Stimulated activated CD8-positive, alpha-beta memory T cell treated with anti-CD3 and anti-CD28 coated beads, Interleukin-4, amount 100 ng/mL, for 24 hours (primary cell): ENCODE measurements at regions not wholly inside any gene's neighbourhood (a gene's known extent, or its start where the extent isn't known, plus 50 kb on each side); places are given as distances from the start of the nearest gene placed in this dataset.
"Not testable (repeated sequence)": the region's sequence is repeated elsewhere in the genome, so short reads cannot be mapped to it uniquely, and the experiment has no call there.

Experiments used
- DNase-seq: peaks from one replicate; pipeline ENCODE4 v3.0.0-alpha.2; 2020; ENCODE audit warnings: low read depth

DNA sequence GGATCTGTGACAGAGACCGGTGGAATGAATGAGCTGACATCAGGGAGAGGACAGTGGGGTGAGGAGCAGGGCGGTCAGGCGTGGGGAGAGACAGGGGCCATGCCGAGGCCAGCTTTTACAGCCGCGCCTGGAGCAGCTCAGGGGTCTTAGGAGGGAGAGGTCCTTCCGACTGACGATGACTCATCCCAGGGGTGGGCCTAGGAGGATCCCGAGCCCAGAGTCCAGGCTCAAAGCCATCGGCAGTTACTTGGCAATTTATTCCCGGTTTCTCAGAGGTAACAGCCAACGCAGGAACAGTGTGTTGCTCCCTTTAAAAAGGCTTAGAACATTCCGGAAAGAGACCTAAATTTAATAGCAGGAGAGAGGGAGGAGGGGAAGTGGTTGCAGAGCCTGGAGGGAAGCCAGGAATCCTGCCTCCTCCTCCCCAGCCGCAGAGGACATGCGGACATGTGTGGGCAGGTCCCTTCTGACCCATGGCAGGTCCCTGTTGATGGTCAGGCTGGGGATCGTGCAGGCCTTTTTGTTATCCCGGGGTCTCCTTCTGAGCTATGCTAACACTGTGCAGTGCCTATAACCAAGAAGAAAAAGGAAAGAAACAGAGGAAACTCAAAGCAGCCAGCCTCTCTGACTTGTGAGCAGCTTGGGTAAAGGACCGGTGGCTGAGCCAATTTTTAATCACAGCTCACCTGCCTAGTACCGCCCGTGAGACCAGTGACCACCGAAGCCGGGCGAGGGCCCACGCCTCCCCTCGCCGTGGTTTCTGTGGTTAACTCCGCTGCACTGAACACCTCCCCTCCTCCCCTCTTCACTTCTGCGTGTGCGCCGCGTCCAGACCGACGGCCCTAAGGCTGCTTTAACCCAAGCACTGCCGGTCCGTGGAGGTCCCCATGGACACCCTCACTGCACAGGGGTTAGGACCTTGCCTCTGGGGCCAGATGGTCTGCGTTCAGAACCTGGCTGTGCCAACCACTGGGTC is 392.4 kb upstream of the PROK2 start:
- DNase-seq = peak; percentile 7

DNA sequence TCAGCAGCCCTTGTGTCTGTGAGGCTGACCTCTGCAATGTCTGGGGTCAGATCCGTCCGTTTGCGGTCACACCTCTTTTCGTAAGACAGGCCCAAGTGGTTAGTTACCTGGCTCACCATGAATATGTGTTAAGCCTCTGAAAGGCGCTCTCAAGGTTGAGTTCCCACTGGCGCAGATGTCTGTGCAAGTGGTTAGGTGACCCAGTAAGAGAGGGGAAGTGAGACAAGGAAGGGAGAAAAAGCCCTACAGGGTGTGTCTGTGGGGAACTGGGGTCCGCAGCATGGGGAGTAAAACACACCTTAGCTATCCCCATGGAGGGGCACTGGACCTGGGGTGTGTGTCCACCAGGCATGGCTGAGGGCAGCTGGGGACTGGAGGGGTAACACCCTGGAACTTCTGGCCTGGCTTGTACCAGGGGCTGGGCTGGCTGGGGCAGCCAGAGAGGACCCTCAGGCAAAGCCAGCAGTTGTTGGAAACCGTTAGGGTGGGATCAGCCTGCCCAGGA is 391.6 kb upstream of the PROK2 start:
- no peak for DNase-seq

DNA sequence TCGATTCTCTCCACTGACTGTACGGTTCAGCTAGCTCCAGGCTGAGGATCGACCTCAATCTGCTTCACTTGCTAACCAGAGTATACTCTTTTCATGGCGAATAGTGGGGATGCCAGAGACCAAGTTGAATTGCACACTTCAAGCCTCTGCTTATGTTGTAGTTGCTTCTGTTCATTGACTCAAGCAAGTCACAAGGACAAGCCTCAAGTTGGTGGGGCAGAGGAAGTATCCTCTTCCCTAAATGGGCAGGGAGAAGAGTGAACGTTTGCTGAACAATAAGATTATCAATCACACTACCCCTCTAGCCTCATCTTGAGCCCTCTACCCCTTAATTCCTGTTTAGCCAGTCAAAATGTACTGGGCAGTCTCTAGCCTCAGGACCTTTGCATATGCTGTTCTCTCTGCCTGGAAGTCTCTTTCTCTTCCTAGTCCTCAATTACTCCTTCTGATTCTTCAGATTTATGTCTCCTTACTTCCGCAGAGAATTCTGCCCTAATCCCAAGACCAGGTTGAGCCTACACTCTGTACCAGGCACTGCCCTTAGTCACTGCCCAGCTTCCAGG is 390.4 kb upstream of the PROK2 start:
- DNase-seq = no peak

DNA sequence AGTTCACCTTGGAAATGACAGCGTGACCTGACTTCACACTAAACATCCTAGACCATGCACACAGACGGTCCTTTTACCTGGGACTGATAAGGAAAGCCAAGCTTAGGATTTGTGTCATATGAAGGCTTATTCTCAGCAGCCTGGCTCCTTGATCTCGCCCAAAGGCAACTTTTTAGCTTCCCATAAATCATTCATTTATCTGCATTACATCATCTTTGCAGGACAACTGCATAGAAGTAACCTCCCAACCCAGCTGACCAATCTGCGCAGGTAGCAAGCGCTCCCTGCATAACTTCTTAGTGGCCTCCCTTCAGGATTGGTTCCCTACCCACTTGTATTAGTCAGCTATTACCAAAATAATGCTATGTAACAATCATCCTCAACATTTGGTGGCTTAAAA is 389.9 kb upstream of the PROK2 start:
- DNase-seq = no peak

DNA sequence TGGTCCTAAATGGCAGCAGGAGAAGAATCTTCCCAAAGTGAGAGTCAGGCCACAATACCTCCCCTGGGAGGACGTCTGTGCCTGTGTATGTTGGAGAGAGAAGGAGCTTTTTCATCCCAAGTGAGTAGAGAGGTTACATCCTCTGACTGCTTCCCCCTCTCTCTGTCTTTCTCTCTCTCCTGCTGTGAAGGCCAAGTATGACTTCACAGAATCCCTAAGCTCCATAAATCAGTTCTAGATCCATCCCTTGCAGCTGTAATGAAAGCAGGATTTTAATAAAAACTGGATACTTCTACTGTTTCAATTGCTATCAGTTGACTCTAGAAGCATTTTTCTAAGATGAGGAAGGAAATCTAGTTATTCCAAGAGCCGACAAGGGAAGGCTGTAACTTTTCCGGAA is 389.1 kb upstream of the PROK2 start:
- no peak for DNase-seq

DNA sequence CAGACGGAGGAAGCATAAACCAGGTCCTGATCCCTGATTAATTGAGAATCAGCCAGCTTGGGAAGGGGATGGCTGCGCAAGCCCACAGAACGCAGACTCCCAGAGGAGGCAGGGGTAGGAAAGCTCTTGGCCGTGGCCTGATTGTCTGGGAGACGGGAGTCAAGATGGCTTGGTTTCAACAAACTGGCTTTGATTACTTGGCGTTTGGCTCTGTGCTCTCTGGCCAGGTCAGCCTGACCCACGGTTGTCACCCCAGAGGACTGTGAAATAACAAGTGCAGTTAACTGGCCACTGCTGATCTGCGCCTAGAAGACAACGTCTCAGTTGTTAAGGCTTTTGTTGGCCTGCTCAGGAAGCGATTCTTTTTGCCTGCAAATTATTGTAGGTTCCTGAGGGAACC is 387.0 kb upstream of the PROK2 start:
- no peak for DNase-seq

DNA sequence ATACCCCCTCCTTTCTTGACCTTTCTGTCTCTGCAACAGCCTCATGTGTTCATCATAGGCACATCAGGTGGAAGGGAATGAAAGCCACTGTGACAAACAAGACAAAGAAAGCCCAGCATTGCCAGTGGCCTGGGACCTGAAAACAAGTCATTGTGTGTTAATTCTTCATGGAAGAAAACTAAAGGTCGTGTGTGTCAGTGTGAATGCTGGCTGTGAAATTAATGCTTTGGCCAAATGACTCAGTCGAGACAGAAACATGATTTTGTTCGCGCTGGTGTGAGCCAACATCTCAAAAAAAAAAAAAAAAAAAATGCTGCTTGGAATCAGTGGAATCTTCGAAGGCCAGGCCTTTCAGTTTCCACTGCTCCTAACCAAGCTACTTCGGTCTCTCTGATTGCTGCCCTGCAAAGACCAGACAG is 386.5 kb upstream of the PROK2 start:
- no peak for DNase-seq

DNA sequence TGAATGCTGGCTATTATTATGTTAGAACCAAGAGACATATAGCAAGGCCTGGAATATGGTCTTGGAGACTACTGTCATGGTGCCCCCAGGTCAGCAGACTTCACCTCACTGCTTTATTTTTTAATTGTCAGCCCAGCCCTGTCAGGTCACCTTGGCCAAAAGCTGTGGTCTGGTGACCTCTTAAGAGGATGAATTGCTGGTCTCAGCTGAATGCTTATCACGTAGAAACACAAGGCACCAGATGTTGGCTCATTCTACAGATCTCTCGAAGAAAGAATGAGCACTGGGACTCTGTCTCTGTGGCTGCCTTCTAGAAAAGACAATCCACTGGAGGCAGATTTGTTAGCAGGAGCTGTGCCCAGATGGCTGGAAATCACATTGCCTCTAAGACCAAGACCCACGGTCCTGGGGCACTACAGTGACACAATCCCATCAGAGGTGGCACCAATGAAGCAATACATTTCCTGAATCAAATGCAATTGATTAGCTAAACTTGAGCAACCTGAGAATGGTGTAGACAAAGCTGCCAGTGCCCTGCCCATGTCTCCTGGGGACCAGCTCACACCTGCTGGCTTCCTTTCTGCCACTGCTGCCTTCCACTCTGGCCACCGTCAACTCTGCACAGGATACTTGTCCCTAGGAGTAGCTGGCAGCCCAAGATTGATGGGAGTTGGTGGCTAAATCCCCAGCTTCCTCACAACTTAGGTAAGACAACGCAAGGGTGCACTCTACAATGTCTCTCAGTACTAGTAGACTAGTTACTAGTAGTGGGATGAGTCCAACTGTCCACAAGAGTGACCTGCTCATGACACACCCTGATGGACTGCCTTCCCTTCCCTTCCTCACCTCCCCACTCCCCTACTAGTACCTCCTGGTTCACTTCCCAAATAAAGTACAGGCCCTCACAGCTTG is 384.9 kb upstream of the PROK2 start:
- no peak for DNase-seq

DNA sequence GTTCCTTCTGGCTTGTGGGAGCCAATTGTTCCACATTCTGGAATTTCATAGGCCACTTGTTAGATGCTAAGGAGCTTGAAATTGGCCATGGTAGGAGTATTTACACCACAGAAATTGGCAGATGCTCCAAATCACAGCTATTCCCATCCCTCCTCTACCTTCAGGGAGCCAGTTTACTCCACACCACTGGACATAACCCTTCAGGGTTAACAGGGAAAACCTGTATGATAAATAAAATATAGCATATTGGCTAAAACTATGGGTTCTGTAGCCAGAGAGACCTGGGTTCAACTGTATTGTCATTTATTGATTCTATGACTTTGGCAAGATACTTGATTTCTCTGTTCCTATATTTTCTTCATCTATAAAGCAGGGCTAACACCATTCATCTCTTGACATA is 384.2 kb upstream of the PROK2 start:
- DNase-seq = no peak

DNA sequence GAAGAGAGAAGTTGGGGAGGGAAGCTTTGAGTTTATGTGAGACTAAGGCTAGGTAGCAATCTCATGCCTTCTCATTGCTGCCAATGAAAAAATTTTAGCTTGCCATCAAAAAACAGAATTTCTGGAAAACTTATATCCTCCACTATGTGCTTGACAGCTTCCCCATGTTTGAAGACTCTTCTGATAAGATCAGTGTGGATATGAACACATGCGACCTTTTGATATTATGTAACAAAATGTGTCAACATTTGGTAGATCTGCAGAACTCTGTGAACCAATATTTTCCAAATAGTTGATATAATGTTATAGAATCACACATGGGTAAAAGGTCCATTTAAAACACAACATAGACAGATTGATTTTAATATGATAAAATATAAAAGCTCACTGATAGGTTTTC is 380.9 kb upstream of the PROK2 start:
- DNase-seq = no peak

DNA sequence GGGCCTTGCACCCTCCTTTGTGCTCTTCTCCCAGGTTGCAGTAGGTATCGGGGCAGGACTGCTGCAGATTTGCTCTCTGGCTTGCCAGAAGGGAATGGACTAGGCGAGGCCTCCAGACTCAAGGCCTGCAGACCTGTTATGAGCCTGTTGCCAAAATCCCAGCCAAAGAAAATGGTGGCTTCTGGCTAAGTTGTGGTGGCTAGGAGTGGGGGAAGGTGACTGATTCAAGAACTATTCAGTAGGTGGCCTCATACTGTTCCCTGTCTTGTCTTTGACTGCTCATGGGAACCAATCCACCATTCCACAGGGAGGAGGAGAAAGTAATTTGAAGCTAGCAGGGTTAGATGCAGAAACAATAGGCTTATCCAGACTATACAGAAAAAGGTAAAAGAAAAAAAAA is 380.4 kb upstream of the PROK2 start:
- no peak for DNase-seq

DNA sequence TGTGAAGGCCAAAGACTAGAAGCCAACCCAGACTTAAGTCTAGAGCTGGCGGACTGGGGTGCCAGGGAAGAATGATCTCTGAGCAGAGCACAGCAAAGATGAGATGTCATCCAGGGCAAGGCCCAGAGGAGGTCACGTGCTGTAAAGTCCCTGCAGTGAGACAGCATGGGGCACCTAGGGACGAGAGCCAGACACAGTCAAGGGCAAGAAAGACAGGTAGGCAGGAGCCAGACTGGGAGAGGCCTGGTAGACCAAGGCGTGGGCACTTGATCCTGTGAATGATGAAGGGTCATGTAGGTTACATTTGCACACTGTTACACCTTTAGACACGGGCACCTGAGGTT is 379.7 kb upstream of the PROK2 start:
- no peak for DNase-seq

DNA sequence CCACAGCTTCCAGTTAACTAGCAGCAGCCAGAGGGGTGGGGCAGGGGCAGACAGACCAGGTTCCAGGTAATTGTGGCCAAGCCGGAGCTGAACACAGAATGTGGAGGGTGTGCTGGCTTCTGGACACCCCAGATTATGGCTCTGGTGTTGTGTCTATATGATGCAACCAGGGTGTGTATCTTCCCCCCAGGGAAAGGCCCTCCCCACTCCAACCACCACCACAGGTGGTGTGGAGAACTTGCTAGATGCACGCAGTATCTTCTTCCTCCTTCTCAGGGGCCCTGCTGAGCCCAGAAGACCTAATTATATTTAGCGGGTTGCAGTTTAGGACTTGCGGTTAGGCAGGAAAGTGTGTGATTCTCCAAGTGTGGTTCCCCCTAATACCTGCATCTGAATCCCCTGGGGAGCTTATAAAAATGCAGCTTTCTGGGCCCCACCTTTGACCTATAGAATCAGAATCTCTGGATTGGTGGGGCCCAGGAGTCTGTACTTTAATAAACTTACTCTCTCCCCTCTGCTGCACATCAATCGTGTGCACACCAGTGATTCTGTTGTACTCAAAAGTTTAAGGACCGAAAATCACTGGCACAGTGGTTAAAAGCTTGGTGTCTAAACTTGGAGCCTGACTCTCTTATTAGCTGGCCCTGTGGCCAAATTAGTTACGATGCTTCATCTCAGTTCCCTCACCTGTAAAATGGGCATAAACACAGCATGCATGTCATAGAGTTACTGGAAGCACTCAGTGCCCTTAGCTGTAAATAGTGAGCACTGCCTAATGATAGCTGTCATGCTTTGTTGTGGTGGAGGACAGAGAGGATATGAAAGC is 379.1 kb upstream of the PROK2 start:
- no peak for DNase-seq

DNA sequence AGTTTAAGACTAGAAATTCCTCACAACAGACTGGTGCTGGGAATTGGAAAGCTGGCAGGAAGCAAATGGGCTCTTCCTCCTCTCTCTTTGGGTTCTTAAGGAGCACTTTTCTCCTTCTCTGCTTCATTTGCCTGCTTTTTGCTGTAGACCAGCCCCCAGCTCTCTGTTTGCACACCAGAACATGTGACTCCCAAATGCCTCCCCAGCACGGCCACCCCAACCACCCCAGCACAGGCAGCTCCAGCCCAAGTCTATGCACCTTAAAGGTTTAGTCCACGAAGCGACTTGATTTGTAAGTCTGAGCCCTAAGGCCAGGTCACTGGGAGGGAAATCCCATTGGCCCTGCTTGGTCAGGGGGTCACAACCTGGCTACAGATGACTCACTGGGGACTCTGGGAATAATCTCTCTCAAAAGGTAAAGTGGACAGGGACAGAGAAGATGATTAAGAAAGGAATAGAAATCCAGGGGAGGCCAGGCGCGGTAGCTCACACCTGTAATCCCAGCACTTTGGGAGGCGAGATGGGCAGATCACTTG is 377.8 kb upstream of the PROK2 start:
- DNase-seq = no peak

DNA sequence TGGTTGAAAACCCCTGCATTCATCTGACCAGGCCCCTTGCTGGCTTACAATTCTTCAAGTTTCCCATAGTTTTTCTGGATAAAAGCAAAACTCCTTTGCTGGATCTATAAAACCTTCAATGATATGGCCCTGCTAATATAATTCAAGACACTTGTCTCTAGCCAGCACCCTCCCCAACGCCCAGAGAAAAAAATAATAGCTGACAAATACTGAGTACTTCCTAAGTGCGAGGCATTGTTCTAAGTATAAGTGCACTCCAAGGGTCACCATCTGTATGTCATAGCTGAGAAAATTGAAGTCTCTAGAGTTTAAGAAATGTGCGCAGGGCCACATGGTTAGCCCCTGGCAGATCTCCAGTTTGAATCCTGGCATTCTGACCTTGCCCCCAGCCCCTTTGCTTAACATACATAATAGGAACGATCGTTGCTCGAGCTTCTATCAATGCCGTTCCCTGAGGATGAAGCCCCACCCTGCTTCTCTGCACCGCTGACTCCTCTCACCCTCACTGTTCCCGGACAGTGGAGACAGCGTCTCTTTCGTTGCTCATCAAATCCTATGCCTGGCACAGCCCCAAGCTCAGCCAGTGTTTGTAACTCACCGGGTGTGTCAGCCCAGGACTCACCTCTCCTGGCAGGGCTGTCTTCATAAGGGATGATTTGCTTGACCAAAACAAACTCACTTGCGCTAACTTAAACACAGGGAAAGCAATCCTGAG is 377.1 kb upstream of the PROK2 start:
- DNase-seq = no peak

DNA sequence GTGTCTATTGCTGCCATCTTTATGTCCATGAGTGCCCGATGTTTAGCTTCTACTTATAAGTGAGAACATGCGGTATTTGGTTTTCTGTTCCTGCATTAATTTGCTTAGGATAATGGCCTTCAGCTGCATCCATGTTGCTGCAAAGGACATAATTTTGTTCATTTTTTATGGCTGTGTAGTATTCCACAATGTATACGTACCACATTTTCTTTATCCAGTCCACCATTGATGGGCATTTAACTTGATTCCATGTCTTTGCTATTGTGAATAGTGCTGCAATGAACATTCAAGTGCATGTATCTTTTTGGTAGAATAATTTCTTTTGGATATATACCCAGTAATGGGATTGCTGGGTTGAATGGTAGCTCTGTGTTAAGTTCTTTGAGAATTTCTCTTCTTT is 376.3 kb upstream of the PROK2 start:
- not testable (repeated sequence) for DNase-seq

DNA sequence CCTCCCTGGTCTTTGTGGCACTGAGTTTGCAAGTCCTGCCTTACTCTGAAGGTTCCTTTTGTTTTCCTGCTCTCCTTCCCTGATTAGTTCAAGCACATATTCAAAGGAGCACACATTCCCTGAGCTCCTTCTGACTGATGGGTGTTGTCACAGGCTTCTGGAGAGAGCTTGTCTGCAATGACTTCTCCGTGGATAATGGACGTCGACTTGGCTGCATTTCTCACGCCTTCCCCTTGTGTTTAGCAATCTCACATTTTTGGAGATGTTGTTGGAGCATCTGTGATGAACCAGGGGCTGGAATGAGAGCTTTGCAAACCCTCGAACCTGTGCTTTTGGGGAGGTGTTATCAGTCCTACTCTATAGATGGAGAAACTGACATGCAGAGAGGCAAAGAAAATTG is 375.4 kb upstream of the PROK2 start:
- no peak for DNase-seq

DNA sequence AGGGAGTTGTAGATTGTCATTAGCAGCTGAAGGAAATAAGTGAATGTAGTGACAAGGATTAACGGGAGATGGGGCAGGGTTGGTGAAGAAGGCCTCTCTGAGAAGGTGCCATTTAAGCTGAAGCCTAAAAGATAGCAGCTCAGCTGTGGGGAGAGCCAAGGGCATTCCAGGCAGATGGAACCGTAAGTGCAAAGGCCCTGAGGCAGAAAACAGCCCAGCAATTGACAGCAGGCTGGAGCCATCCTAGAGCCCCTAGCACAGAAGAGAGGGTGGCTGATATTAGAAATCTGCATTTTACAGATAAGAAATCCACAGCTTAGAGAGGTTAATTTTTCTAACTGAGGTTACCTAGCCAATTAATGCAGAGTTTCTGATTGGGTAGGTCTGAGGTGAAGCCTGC is 374.5 kb upstream of the PROK2 start:
- DNase-seq = no peak

DNA sequence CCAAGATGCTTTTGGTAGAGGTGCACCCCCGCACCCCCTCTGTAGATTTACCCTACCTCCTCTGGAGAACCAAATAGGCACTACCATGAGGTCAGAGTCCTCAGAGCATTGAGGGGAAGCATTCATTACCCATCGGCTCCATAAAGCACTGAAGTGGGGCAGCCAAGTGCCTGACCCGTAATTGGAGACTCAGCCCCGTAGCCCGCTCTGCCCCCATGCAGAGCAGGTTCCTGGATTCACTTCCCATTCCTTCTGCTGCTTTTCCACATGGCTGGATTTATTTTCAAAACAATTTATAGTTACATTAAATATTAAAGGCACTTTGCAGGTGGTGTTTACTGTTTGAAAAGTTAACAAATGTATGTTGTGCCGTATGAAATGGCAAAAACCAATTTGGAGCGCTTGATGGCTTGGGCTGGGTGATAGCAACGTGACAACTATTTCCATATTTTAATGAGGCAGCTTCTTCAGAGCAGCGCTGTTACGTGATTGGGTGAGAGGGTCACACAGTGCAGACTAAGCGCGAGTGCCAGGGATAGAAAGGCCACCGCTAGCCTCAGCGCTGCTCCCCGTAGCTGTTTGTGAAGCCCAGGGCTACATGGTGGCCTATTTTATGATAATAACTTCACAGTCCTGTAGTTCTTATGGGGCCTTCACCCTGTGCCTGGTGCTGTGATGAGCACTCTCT is 373.8 kb upstream of the PROK2 start:
- DNase-seq = no peak
